Endodermal cell (in vitro differentiated cells): ENCODE measurements at regions not wholly inside any gene's neighbourhood (a gene's known extent, or its start where the extent isn't known, plus 50 kb on each side); places are given as distances from the start of the nearest gene placed in this dataset.

Source experiments
- DNase-seq: peaks from one replicate; pipeline ENCODE4 v3.0.0-alpha.2; 2017
- H3K27ac ChIP-seq: 2 replicates; pipeline ENCODE4 v1.5.1; 2013; ENCODE audit warnings: mild to moderate bottlenecking, low read depth, low read length, moderate library complexity
- H3K27me3 ChIP-seq: 2 replicates; pipeline ENCODE4 v1.6.1; 2013; ENCODE audit warnings: mild to moderate bottlenecking, low read length, moderate library complexity; ENCODE audit not compliant: insufficient read depth, control insufficient read depth, poor library complexity, severe bottlenecking
- H3K36me3 ChIP-seq: 2 replicates; pipeline ENCODE4 v1.7.0; 2013; ENCODE audit warnings: mild to moderate bottlenecking, low read length, moderate library complexity; ENCODE audit not compliant: control insufficient read depth, insufficient read depth
- H3K4me1 ChIP-seq: one replicate; pipeline ENCODE4 v1.7.0; 2013; ENCODE audit warnings: low read length; ENCODE audit not compliant: control insufficient read depth, insufficient read depth
- H3K4me3 ChIP-seq: 2 replicates; pipeline ENCODE4 v1.5.1; 2013; ENCODE audit warnings: mild to moderate bottlenecking, low read length, moderate library complexity
- H3K9ac ChIP-seq: 2 replicates; pipeline ENCODE4 v1.6.1; 2013; ENCODE audit warnings: mild to moderate bottlenecking, low read length, moderate library complexity; ENCODE audit not compliant: poor library complexity, severe bottlenecking; ENCODE audit errors: extremely low read depth
- H3K9me3 ChIP-seq: 2 replicates; pipeline ENCODE4 v1.6.1; 2013; ENCODE audit warnings: mild to moderate bottlenecking, low read length, moderate library complexity; ENCODE audit not compliant: control insufficient read depth
- H3K27ac Mint-ChIP-seq: 2 replicates; pipeline ENCODE4 v1.8.0; 2020; ENCODE audit warnings: mixed read lengths
- H3K27me3 Mint-ChIP-seq: 2 replicates; pipeline ENCODE4 v1.8.0; 2021; ENCODE audit warnings: mild to moderate bottlenecking, mixed read lengths; ENCODE audit not compliant: insufficient read depth
- H3K36me3 Mint-ChIP-seq: 2 replicates; pipeline ENCODE4 v1.8.0; 2020; ENCODE audit warnings: low read depth, mixed read lengths
- H3K4me1 Mint-ChIP-seq: 2 replicates; pipeline ENCODE4 v1.8.0; 2020; ENCODE audit warnings: mixed read lengths
- H3K4me3 Mint-ChIP-seq: 2 replicates; pipeline ENCODE4 v1.8.0; 2020; ENCODE audit warnings: mild to moderate bottlenecking, moderate library complexity, mixed read lengths
- H3K9me3 Mint-ChIP-seq: 2 replicates; pipeline ENCODE4 v1.8.0; 2020; ENCODE audit warnings: mild to moderate bottlenecking, mixed read lengths
- CTCF ChIP-seq: fragments of 200-600 bp; sonication (generic); conservative IDR thresholded peaks from 2 replicates; pipeline ENCODE4 v1.5.0; 2021; ENCODE audit warnings: antibody characterized with exemption, mild to moderate bottlenecking
- WGBS, 2 experiments: methylation state at CpG; one replicate each; pipeline versions ENCODE4 v1.1.5 to v1.1.7; 2013; ENCODE audit warnings: missing lambda C conversion rate in 2 of 2, mixed read lengths in 1 of 2; ENCODE audit not compliant: insufficient coverage in 1 of 2, insufficient read length in 1 of 2; 5-methylcytosine and 5-hydroxymethylcytosine counted together

DNA sequence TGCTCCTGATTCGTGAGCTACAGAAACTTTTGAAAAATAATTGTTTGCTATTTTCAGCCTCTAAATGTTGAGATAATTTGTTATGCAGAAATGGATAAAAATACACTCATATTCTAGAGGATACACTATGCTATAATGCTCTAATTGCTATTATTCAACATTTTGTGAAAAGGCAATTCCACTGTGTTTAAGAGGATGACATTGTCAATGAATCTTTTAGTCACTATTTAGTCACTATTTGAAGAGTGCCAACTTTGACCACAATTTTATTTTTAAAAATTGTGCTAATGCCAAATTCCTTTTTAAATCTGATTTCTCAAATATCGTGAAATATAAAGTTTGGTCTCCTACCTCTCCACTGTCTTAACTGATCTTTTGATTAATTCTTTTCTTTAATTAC lies 604.9 kb upstream of the KCNMB2 start:
- Mint-ChIP-seq H3K4me3 (no peak overlapping the region), H3K27me3 (no peaks in the 10 kb centered on the region), H3K27ac (no peak overlapping the region), H3K36me3 (no peaks in the 10 kb centered on the region), H3K4me1 (peaks cover 9% of the 10 kb centered on the region), H3K9me3 (no peaks in the 10 kb centered on the region)
- Histone ChIP-seq H3K4me1 (no peaks in the 10 kb centered on the region), H3K9ac (no peak overlapping the region), H3K9me3 (no peaks in the 10 kb centered on the region), H3K4me3 (no peak overlapping the region), H3K27me3 (no peaks in the 10 kb centered on the region), H3K36me3 (no peaks in the 10 kb centered on the region), H3K27ac (no peak overlapping the region)
- no peak for DNase-seq
- WGBS, 2 experiments: 93 to 100% methylated on average over 1 to 2 of the region's 2 CpGs
- TF ChIP-seq CTCF: no peak

DNA sequence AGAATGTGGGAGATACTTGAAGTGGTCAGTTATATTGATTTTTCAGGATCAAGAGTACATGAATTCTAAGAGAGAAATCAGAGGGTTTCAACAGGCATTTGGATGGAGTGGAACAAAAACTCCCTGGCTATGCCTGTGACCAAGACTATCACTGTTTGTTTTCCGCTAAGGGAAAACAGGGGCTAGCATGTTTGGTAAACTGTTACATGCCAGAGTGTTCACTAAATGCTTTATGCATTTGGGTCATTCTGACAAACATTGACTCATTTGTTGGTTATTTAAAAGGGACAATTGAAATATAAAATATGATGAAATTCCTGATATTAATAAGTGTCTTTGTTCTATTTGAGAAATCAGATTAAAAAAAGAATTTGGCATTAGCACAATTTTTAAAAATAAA lies 603.9 kb upstream of the KCNMB2 start:
- Histone ChIP-seq H3K36me3 (no peaks in the 10 kb centered on the region), H3K4me3 (no peak overlapping the region), H3K27me3 (no peaks in the 10 kb centered on the region), H3K27ac (no peak overlapping the region), H3K9ac (no peak overlapping the region), H3K4me1 (no peaks in the 10 kb centered on the region), H3K9me3 (no peaks in the 10 kb centered on the region)
- Mint-ChIP-seq H3K4me1 (peaks cover 9% of the 10 kb centered on the region), H3K36me3 (no peaks in the 10 kb centered on the region), H3K4me3 (no peak overlapping the region), H3K27me3 (no peaks in the 10 kb centered on the region), H3K27ac (no peak overlapping the region), H3K9me3 (no peaks in the 10 kb centered on the region)
- no peak for TF ChIP-seq CTCF
- DNase-seq: no peak
- WGBS, 2 experiments: 94 to 100% methylated on average over 1 of the region's 1 CpG

GRCh38 chr3:177932750-177933660 lies 603.2 kb upstream of the KCNMB2 start:
- Mint-ChIP-seq H3K27me3 (no peaks in the 10 kb centered on the region), H3K9me3 (no peaks in the 10 kb centered on the region), H3K36me3 (no peaks in the 10 kb centered on the region), H3K4me1 (peaks cover 9% of the 10 kb centered on the region), H3K4me3 (no peak overlapping the region), H3K27ac (no peak overlapping the region)
- Histone ChIP-seq H3K4me1 (no peaks in the 10 kb centered on the region), H3K36me3 (no peaks in the 10 kb centered on the region), H3K9me3 (no peaks in the 10 kb centered on the region), H3K9ac (no peak overlapping the region), H3K4me3 (no peak overlapping the region), H3K27me3 (no peaks in the 10 kb centered on the region), H3K27ac (no peak overlapping the region)
- no peak for TF ChIP-seq CTCF
- DNase-seq: no peak
- 84 to 94% methylated on average over 2 to 5 of the region's 5 CpGs for WGBS, 2 experiments
